Psoas muscle (tissue), 7 donors: ENCODE measurements at regions not wholly inside any gene's neighbourhood (a gene's known extent, or its start where the extent isn't known, plus 50 kb on each side); places are given as distances from the start of the nearest gene placed in this dataset.

Experiments
- ATAC-seq, 4 donors: fragments of 200-7000 bp; cut with Tn5 transposase; one replicate each; pipeline ENCODE4 v1.9.1; 2020; ENCODE audit warnings: moderate library complexity in 3 of 4, mild to moderate bottlenecking in 2 of 4
- DNase-seq, 2 donors: peaks; one replicate each; pipeline ENCODE4 v3.0.0-alpha.2; 2020
- H3K27ac ChIP-seq: fragments of 200-600 bp; one replicate; pipeline ENCODE4 v1.8.0; 2022
- H3K27me3 ChIP-seq, 3 donors: fragments of 200-600 bp in 1 of 3; one replicate each; pipeline versions ENCODE4 v1.6.1 to v1.8.0; 2013 to 2022; ENCODE audit warnings: low read length in 2 of 3, mild to moderate bottlenecking in 2 of 3, moderate library complexity in 1 of 3; ENCODE audit not compliant: insufficient read depth in 3 of 3
- H3K36me3 ChIP-seq, 2 donors: fragments of 200-600 bp in 1 of 2; one replicate each; pipeline versions ENCODE4 v1.6.1 to v1.8.0; 2013 to 2022; ENCODE audit warnings: low read depth in 1 of 2, mild to moderate bottlenecking in 1 of 2, moderate library complexity in 1 of 2; ENCODE audit not compliant: insufficient read depth in 1 of 2
- H3K4me1 ChIP-seq: fragments of 200-600 bp; one replicate; pipeline ENCODE4 v1.8.0; 2022
- H3K4me3 ChIP-seq: fragments of 200-600 bp; one replicate; pipeline ENCODE4 v1.8.0; 2022; ENCODE audit warnings: mild to moderate bottlenecking
- H3K9me3 ChIP-seq: fragments of 200-600 bp; one replicate; pipeline ENCODE4 v1.8.0; 2022
- WGBS, 3 donors: extraction: QIAGEN DNeasy Blood & Tissue Kit; methylation state at CpG; one replicate each; pipeline versions ENCODE4 v1.1.6 to v1.1.7; 2013; 5-methylcytosine and 5-hydroxymethylcytosine counted together
- intact Hi-C, 2 donors: fragments of 100-400 bp; cut with DNase I; formaldehyde crosslinking; loops; one replicate each; pipeline versions ENCODE4 v1.11.0 to v1.14.2; 2022
- TF ChIP-seq, protein P1 (sequence below): fragments of 200-600 bp; IDR thresholded peaks from one replicate; pipeline ENCODE4 v1.8.0; 2022; ENCODE audit warnings: antibody characterized with exemption
- donor health status: healthy with polysubstance abuse.
- donor health status: DM: no; HTN: no; CAD: no; lungs with moderate emphysema.
- donor health status: Bipolar disorder and iron deficiency.
- donor health status: healthy.
- donor health status: DM: yes; HTN: yes; CAD: no.
- donor health status: DM: no; HTN: no; CAD: no.
- donor health status: DM: yes; HTN: yes; CAD: no.

DNA sequence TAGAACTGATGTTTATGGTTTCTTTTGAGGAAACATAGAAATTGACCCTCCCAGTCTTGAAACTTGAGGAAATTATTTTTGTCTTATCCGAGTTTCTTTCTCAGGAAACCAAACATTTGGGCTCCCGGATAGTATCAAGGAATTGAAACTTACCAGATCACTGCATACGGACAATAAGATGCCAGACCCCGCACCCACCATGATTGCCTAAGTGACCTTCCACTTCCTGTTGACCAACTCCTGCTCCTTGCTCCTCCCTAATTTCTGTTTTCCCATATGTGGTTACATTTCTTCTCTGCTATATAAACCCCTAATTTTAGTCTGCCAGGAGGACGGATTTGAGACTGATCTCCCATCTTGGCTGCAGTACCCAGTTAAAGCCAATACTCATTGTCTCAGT is 118.4 kb upstream of the TPRG1 start:
- WGBS, 3 donors, result 79 to 87% (median 80%) methylated on average over 5 of the region's 5 CpGs
- no peaks in the 10 kb centered on the region for H3K36me3 ChIP-seq
- H3K27me3 ChIP-seq, result no peaks in the 10 kb centered on the region
- ATAC-seq (no peak), DNase-seq (no peak)
- intact Hi-C loops, result no loop called here
- no peak overlapping the region for H3K27ac ChIP-seq
- no peaks in the 10 kb centered on the region for H3K4me1 ChIP-seq
- no peaks in the 10 kb centered on the region for H3K9me3 ChIP-seq
- H3K4me3 ChIP-seq, result no peak overlapping the region
- TF ChIP-seq, protein P1, sequence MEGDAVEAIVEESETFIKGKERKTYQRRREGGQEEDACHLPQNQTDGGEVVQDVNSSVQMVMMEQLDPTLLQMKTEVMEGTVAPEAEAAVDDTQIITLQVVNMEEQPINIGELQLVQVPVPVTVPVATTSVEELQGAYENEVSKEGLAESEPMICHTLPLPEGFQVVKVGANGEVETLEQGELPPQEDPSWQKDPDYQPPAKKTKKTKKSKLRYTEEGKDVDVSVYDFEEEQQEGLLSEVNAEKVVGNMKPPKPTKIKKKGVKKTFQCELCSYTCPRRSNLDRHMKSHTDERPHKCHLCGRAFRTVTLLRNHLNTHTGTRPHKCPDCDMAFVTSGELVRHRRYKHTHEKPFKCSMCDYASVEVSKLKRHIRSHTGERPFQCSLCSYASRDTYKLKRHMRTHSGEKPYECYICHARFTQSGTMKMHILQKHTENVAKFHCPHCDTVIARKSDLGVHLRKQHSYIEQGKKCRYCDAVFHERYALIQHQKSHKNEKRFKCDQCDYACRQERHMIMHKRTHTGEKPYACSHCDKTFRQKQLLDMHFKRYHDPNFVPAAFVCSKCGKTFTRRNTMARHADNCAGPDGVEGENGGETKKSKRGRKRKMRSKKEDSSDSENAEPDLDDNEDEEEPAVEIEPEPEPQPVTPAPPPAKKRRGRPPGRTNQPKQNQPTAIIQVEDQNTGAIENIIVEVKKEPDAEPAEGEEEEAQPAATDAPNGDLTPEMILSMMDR, result no peak

DNA sequence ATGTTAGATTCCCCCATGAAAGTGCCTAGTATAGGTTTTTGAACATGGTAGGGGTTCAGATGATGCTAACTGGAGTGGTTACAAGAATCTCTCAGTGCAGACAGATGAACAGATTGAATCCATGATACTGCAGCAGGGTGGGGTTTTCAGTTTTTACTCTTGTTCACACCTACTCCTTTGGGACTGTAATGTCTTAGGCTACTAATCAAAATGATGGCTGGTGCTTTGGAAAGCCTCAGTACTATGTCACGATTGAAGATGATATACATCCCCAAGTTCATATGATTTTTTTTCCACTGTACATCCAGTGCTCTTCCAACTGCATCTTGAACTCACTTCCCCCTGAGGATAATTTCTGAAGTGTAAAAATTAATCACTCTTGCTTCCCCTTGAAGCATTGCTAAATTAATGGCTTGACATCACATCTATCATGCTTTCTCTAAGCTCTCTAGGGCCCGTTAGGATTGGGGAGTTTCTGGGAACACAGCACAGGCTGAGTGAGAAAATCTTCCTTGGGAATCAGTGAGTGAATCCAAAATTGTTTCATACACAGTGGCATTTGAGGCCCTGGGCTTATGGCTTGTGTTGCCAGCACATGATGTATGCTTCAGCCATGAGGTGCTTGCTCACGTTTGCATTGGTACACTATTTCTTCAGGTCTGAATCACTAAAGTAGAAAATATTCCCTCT is 115.0 kb upstream of the TPRG1 start:
- H3K4me1 ChIP-seq, result no peaks in the 10 kb centered on the region
- intact Hi-C loops, result no loop called here
- no peak overlapping the region for H3K4me3 ChIP-seq
- no peaks in the 10 kb centered on the region for H3K9me3 ChIP-seq
- WGBS, 3 donors, result 64 to 70% (median 70%) methylated on average over 3 of the region's 3 CpGs
- DNase-seq (peak in 1 of 2 donors; percentile 33), ATAC-seq (peak in 2 of 4 donors; percentile 51 to 59)
- no peaks in the 10 kb centered on the region for H3K27me3 ChIP-seq
- H3K36me3 ChIP-seq, result no peaks in the 10 kb centered on the region
- TF ChIP-seq, protein P1, result no peak
- no peak overlapping the region for H3K27ac ChIP-seq

DNA sequence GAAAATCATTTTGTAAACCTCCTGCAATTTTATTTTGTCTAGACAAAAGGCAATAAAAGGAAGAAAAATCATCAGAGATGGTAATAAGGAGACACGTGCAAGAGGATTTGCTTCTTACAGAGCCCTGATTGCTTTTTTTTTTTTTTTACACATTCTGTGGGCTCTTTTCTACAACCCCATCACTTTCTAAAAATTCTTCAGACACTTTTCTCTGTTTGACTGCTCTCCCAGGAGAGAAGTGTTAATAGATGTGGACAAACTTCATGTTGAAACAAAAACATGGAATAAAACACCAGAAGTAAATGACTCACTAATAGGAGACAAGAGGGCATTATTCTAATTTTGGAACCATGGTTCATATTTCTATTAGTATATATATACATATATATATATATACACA is 114.4 kb upstream of the TPRG1 start:
- DNase-seq, result no peak
- WGBS, 3 donors, result 81 to 90% (median 84%) methylated on average over 1 of the region's 1 CpG
- Histone ChIP-seq H3K4me1 (no peaks in the 10 kb centered on the region), H3K27ac (no peak overlapping the region), H3K4me3 (no peak overlapping the region), H3K9me3 (no peaks in the 10 kb centered on the region), H3K27me3 (no peaks in the 10 kb centered on the region), H3K36me3 (no peaks in the 10 kb centered on the region)
- intact Hi-C loops, result no loop called here
- ATAC-seq, result peak in 1 of 4 donors; percentile 44
- TF ChIP-seq, protein P1, result no peak

DNA sequence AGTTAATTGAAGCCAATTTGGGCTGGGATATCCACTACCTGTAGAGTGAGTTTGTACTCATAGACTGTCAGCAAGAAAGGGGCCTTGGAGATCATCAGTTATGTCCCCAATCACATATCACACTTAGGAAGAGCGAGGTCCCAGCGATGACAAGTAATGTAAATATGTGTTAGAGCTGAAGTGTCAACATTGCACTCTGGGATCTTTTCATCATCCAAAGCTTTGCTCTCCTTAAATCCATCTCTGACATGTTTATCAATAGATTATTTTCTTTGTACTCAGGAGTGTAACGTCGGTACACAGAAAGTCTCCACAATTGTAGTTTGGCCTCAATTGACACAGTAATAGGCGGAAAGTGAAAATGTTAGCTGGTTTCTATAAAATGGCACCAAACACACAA is 113.7 kb upstream of the TPRG1 start:
- Histone ChIP-seq H3K9me3 (peaks cover 2% of the 10 kb centered on the region), H3K27me3 (no peaks in the 10 kb centered on the region), H3K27ac (no peak overlapping the region), H3K4me3 (no peak overlapping the region), H3K4me1 (no peaks in the 10 kb centered on the region), H3K36me3 (no peaks in the 10 kb centered on the region)
- 91 to 96% (median 95%) methylated on average over 5 of the region's 5 CpGs for WGBS, 3 donors
- no peak for ATAC-seq
- no peak for DNase-seq
- TF ChIP-seq, protein P1, result no peak
- intact Hi-C loops, result no loop called here

- no peaks in the 10 kb centered on the region for H3K36me3 ChIP-seq
- no peak overlapping the region for H3K4me3 ChIP-seq
- no peak overlapping the region for H3K27ac ChIP-seq
- peaks cover 5% of the 10 kb centered on the region for H3K9me3 ChIP-seq
- H3K27me3 ChIP-seq, result no peaks in the 10 kb centered on the region
- ATAC-seq, result no peak
- TF ChIP-seq, protein P1, result no peak
- H3K4me1 ChIP-seq, result no peaks in the 10 kb centered on the region
- no peak for DNase-seq
- intact Hi-C loops, result no loop called here
Observed at GRCh38 chr3:189070965-189071364, 100.8 kb upstream of the TPRG1 start.
